NT2/D1 (cell line): ENCODE measurements at regions not wholly inside any gene's neighbourhood (a gene's known extent, or its start where the extent isn't known, plus 50 kb on each side); places are given as distances from the start of the nearest gene placed in this dataset.

Source experiments
- DNase-seq: peaks from one replicate; pipeline ENCODE4 v3.0.0-alpha.2; 2011; ENCODE audit warnings: low read depth, low spot score
- H3K27me3 ChIP-seq: 2 replicates; pipeline ENCODE4 v1.6.0; 2011; ENCODE audit warnings: mild to moderate bottlenecking; ENCODE audit not compliant: insufficient read length, insufficient read depth
- H3K36me3 ChIP-seq: 2 replicates; pipeline ENCODE4 v1.6.1; 2011; ENCODE audit warnings: mild to moderate bottlenecking, low read length, mixed read lengths; ENCODE audit not compliant: insufficient read depth, insufficient read length
- H3K4me1 ChIP-seq: 2 replicates; pipeline ENCODE4 v1.5.1; 2011; ENCODE audit not compliant: insufficient read depth, insufficient read length
- H3K4me3 ChIP-seq: 2 replicates; pipeline ENCODE4 v1.5.1; 2011; ENCODE audit warnings: low read depth; ENCODE audit not compliant: insufficient read length
- H3K9ac ChIP-seq: 2 replicates; pipeline ENCODE4 v1.6.0; 2011; ENCODE audit warnings: low read depth; ENCODE audit not compliant: insufficient read length
- H3K9me3 ChIP-seq: 2 replicates; pipeline ENCODE4 v1.5.1; 2011; ENCODE audit warnings: mild to moderate bottlenecking, low read length; ENCODE audit not compliant: insufficient read depth
- SUZ12 ChIP-seq: IDR thresholded peaks from 2 replicates; pipeline ENCODE4 v1.6.1; 2011; ENCODE audit not compliant: insufficient read length, insufficient read depth; ENCODE audit errors: extremely low read depth
- YY1 ChIP-seq: IDR thresholded peaks from 2 replicates; pipeline ENCODE4 v1.6.1; 2011; ENCODE audit not compliant: insufficient read length, insufficient read depth
- ZNF274 ChIP-seq: IDR thresholded peaks from 2 replicates; pipeline ENCODE4 v1.6.1; 2011; ENCODE audit warnings: mild to moderate bottlenecking, low read depth, low read length

DNA sequence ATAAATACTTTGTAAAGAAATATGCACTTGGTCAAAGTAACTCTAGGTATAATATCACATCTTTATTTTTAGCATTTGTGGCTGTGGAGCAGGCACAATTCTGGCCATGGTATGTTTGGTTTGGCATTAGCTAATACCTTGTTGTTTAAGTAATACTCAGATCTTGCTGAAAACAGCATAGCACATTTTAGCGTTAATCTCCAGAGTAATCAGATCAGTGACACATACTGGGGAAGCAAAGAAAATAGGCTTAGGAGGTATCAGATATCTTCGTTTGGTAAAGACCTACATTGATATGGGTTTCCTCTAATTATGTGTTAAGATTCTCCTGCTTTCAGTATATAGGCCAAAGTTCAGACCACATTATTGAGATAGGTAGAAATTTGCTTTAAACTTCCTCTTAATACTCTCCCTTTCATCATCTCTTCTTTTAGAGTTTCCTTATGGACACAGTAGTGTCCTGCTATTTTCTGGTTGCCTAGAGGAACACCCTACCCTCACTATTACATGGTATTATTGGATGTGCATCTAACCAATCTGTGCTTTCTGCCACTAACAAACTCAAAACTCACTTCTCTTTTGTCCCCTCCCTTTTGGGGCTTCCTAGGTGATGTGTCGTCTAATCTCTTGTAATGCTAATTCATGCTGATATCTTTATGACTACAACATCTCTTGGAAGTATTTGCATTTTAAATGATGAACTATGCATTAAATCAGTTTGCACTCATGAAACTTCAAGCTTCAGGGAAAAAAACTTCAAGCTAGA lies 437.3 kb upstream of the ADAMTSL1 start:
- H3K4me3 ChIP-seq: no peak overlapping the region
- no peak for DNase-seq
- TF ChIP-seq ZNF274 (no peak), YY1 (no peak), SUZ12 (no peak)

DNA sequence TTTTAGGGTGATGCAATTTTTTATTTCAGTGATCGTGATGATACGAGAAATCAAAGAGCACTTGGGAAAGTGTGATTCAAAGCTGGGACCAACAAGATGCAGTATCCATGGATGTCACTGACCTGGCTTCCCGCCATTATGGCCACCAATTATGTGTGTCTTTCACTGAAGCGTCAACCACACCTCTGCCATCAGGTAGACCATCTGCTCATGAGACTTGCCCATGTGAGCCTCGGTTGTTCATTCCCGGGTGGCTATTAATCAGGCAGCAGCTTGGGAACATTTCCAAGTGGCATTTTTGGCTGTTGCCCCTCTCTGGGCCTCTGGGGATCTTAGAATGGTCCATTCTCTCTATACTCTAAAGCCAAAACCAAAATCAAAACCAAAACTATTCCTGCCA lies 436.0 kb upstream of the ADAMTSL1 start:
- no peak for TF ChIP-seq YY1
- no peak for TF ChIP-seq SUZ12
- TF ChIP-seq ZNF274: no peak
- H3K4me1 ChIP-seq: no peaks in the 10 kb centered on the region
- H3K36me3 ChIP-seq: no peaks in the 10 kb centered on the region
- no peak overlapping the region for H3K9ac ChIP-seq
- H3K9me3 ChIP-seq: no peaks in the 10 kb centered on the region
- no peak for DNase-seq
- H3K4me3 ChIP-seq: no peak overlapping the region
- no peaks in the 10 kb centered on the region for H3K27me3 ChIP-seq

More for the DNA sequence above, 437.3 kb upstream of the ADAMTSL1 start:
- H3K4me1 ChIP-seq: no peaks in the 10 kb centered on the region
- H3K27me3 ChIP-seq: no peaks in the 10 kb centered on the region
- H3K9ac ChIP-seq: no peak overlapping the region
- H3K36me3 ChIP-seq: no peaks in the 10 kb centered on the region
- no peaks in the 10 kb centered on the region for H3K9me3 ChIP-seq

DNA sequence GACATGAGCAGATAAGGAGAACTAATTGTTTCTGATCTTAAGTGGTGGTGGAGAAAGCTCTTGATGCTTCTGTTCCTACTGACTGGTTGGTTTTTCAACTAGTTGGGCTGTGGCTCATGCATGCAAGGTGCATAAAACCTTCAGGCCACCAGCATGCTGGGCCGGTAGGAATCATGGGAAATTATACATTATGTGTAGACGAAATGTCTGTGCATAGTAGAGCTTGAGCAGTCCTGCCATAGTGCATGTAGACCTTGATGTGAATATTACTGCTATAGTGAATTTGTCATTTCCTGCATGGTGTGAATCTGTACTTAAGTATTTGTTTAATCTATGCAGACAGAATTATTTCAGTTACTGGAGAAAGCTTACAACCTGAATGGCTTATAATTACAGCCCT lies 433.6 kb upstream of the ADAMTSL1 start:
- H3K4me3 ChIP-seq: no peak overlapping the region
- no peaks in the 10 kb centered on the region for H3K27me3 ChIP-seq
- H3K9me3 ChIP-seq: no peaks in the 10 kb centered on the region
- H3K36me3 ChIP-seq: no peaks in the 10 kb centered on the region
- no peak for TF ChIP-seq SUZ12
- no peak for TF ChIP-seq YY1
- no peak for TF ChIP-seq ZNF274
- no peak overlapping the region for H3K9ac ChIP-seq
- H3K4me1 ChIP-seq: no peaks in the 10 kb centered on the region
- DNase-seq: no peak

DNA sequence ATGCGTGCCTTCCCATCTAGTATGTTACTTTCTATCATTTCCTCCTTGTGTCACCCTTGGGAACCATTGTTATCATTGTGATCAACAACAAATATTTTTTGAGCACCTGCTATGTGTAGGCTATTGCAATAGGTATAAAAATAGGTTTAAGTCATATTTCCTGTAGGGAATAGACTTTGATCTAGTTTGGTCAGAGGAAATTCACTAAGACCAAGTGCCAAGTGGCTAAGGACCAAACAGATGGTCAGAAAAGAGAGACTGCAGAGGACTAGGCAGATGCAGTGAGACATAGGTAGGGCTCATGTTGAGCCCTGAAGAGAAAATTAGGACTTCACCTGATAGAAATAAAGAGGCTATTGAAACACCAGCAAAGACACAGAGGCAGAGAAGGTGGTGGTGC lies 430.0 kb upstream of the ADAMTSL1 start:
- Histone ChIP-seq H3K36me3 (no peaks in the 10 kb centered on the region), H3K4me3 (no peak overlapping the region), H3K9me3 (no peaks in the 10 kb centered on the region), H3K4me1 (no peaks in the 10 kb centered on the region), H3K9ac (no peak overlapping the region), H3K27me3 (no peaks in the 10 kb centered on the region)
- no peak for TF ChIP-seq SUZ12
- TF ChIP-seq YY1: no peak
- no peak for TF ChIP-seq ZNF274
- DNase-seq: no peak

DNA sequence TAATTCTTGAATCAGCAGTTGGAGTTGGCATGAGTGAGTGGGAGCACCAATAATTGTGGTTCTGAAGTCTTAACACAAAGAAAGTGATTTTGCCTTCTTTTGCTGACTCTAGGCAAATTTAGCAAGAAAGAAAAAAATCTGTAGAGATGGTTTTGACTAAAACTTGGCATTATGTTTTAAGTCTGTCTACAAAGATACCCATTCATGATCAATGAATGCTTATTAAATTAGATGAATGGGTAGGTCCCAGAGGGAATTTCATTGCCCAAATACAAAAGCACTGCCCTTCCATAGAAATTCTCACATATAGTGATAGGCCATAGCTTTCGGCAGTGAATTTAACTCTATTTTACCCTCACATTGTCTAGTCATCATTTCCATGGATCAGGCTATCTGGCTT lies 428.6 kb upstream of the ADAMTSL1 start:
- Histone ChIP-seq H3K27me3 (no peaks in the 10 kb centered on the region), H3K9ac (no peak overlapping the region), H3K4me1 (no peaks in the 10 kb centered on the region), H3K4me3 (no peak overlapping the region), H3K9me3 (no peaks in the 10 kb centered on the region), H3K36me3 (no peaks in the 10 kb centered on the region)
- DNase-seq: no peak
- no peak for TF ChIP-seq YY1
- no peak for TF ChIP-seq ZNF274
- no peak for TF ChIP-seq SUZ12

DNA sequence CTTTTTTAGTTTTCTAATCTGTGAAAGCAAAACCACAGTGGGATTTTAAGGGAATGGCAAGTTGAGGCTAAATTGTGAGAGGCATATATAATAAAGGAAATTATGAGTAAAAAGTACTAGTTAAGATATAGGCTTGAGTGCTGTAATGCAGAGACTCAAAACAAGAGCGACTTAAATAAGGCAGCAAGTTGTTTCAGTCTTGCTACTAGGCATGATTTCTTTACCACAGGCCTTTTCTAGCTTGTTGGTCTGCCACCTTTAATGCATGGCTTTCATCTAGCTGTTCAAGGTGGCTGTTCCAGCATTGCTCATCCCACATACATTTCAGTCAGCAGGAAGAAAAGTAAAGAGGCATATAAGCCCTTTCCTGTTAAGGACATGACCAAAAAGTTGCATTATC lies 427.9 kb upstream of the ADAMTSL1 start:
- Histone ChIP-seq H3K4me3 (no peak overlapping the region), H3K36me3 (no peaks in the 10 kb centered on the region), H3K4me1 (no peaks in the 10 kb centered on the region), H3K9ac (no peak overlapping the region), H3K9me3 (no peaks in the 10 kb centered on the region), H3K27me3 (no peaks in the 10 kb centered on the region)
- DNase-seq: no peak
- TF ChIP-seq YY1 (no peak), SUZ12 (no peak), ZNF274 (no peak)

DNA sequence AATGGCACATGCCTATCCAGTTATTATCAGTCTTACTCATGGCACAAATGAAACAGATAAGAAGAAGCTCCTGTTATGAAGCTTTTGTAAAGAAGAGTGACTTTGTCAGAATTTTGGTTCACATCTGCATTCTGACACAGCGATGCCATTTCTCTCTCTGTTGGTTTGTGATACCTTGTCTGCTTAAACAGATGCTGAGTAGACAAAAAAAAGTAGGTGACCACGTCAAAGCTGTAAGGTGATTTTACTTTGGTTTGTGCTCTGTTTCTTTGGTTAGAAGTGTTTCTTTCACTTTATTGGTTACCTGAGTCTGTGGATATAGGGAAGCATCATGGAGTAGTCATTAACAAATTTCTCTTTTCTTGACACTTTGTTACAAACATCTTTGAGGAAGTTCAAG lies 422.3 kb upstream of the ADAMTSL1 start:
- no peak for TF ChIP-seq ZNF274
- no peak for TF ChIP-seq SUZ12
- TF ChIP-seq YY1: no peak
- Histone ChIP-seq H3K9me3 (no peaks in the 10 kb centered on the region), H3K9ac (no peak overlapping the region), H3K27me3 (no peaks in the 10 kb centered on the region), H3K36me3 (no peaks in the 10 kb centered on the region), H3K4me1 (no peaks in the 10 kb centered on the region), H3K4me3 (no peak overlapping the region)
- no peak for DNase-seq

DNA sequence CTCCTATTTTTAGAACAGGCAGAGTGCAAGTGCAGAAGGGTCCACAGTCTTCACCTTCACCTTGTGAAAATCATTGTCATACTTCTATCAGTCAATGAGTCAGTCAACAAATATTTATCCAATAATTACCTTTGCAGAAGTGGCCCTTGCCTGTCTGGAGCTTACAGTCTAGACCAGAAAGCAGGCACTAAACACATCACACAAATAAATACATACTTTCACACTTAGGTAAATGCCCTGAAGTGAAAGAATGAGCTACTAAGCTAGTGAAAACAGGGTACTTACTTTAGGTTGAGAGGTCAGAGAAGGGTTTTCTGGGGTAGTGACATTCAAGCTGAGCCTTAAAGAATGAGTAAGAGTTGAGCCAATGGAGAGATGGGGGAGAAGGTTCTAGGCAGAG lies 421.9 kb upstream of the ADAMTSL1 start:
- H3K9ac ChIP-seq: no peak overlapping the region
- H3K4me3 ChIP-seq: no peak overlapping the region
- TF ChIP-seq ZNF274 (no peak), SUZ12 (no peak), YY1 (no peak)
- no peaks in the 10 kb centered on the region for H3K9me3 ChIP-seq
- no peaks in the 10 kb centered on the region for H3K36me3 ChIP-seq
- DNase-seq: no peak
- no peaks in the 10 kb centered on the region for H3K27me3 ChIP-seq
- no peaks in the 10 kb centered on the region for H3K4me1 ChIP-seq
